CD4-positive, alpha-beta T cell (primary cell): ENCODE measurements at regions not wholly inside any gene's neighbourhood (a gene's known extent, or its start where the extent isn't known, plus 50 kb on each side); places are given as distances from the start of the nearest gene placed in this dataset.

Experiments
- ATAC-seq: fragments of 200-7000 bp; cut with Tn5 transposase; one replicate; pipeline ENCODE4 v1.10.0; 2022; ENCODE audit warnings: mild to moderate bottlenecking; ENCODE audit not compliant: poor library complexity
- CTCF ChIA-PET: fragments of 350-600 bp; sonication (Branson Sonifier 250); formaldehyde crosslinking; loops from one replicate; lab custom pipeline; 2021; ENCODE audit warnings: antibody characterized with exemption, inconsistent platforms; lab: Charles Lee
- POLR2A ChIA-PET: fragments of 350-600 bp; sonication (Branson Sonifier 250); formaldehyde crosslinking; loops from one replicate; lab custom pipeline; 2021; ENCODE audit warnings: antibody characterized with exemption, inconsistent platforms; lab: Charles Lee
- DNase-seq, 14 experiments: peaks; one replicate each; pipeline ENCODE4 v3.0.0-alpha.2; 2013 to 2020; ENCODE audit warnings: mixed read lengths in 2 of 14
- H3K27ac ChIP-seq, 2 donors: one replicate each; pipeline versions ENCODE4 v1.5.1 to v1.7.0; 2013; ENCODE audit warnings: low read length in 2 of 2, low read depth in 1 of 2, mild to moderate bottlenecking in 1 of 2
- H3K27me3 ChIP-seq, 2 experiments: 1 replicate in 1 of 2; 2 replicates in 1 of 2; pipeline versions ENCODE4 v1.6.1 to v1.7.0; 2013; ENCODE audit warnings: low read length in 2 of 2, control low read depth in 1 of 2, mild to moderate bottlenecking in 1 of 2, moderate library complexity in 1 of 2; ENCODE audit not compliant: insufficient read depth in 2 of 2, control insufficient read depth in 1 of 2
- H3K36me3 ChIP-seq: one replicate; pipeline ENCODE4 v1.6.1; 2013; ENCODE audit warnings: low read length, control low read depth; ENCODE audit not compliant: insufficient read depth
- H3K4me1 ChIP-seq: one replicate; pipeline ENCODE4 v1.6.1; 2013; ENCODE audit warnings: low read length, control low read depth; ENCODE audit not compliant: insufficient read depth
- H3K4me3 ChIP-seq: one replicate; pipeline ENCODE4 v1.5.1; 2013; ENCODE audit warnings: mild to moderate bottlenecking, low read length, moderate library complexity
- H3K9me3 ChIP-seq, 2 experiments: 1 replicate in 1 of 2; 2 replicates in 1 of 2; pipeline versions ENCODE4 v1.6.1 to v1.7.0; 2013; ENCODE audit warnings: low read length in 2 of 2, mild to moderate bottlenecking in 2 of 2, control low read depth in 1 of 2, moderate library complexity in 1 of 2; ENCODE audit not compliant: control insufficient read depth in 1 of 2, insufficient read depth in 1 of 2
- H3K27ac Mint-ChIP-seq: one replicate; pipeline ENCODE4 v1.8.0; 2020; ENCODE audit warnings: mixed read lengths
- H3K27me3 Mint-ChIP-seq: one replicate; pipeline ENCODE4 v1.8.0; 2021; ENCODE audit warnings: mixed read lengths
- H3K36me3 Mint-ChIP-seq: one replicate; pipeline ENCODE4 v1.8.0; 2021; ENCODE audit warnings: low read depth, mixed read lengths
- H3K4me1 Mint-ChIP-seq: one replicate; pipeline ENCODE4 v1.8.0; 2021; ENCODE audit warnings: low read depth, mixed read lengths
- H3K4me3 Mint-ChIP-seq: one replicate; pipeline ENCODE4 v1.8.0; 2020; ENCODE audit warnings: mild to moderate bottlenecking, mixed read lengths
- H3K9me3 Mint-ChIP-seq: one replicate; pipeline ENCODE4 v1.8.0; 2020; ENCODE audit warnings: mixed read lengths
- CTCF ChIP-seq: fragments of 200-600 bp; IDR thresholded peaks from one replicate; pipeline ENCODE4 v1.8.0; 2022; ENCODE audit warnings: antibody characterized with exemption, mild to moderate bottlenecking
- intact Hi-C, 2 experiments: fragments of 100-400 bp; cut with DNase I in 1 of 2; cut with micrococcal nuclease in 1 of 2; formaldehyde crosslinking; loops; one replicate each; pipeline versions ENCODE4 v1.15.1 to v1.9.0; 2023 to 2025; cut with DNase I, micrococcal nuclease

GRCh38 chr21:26782331-26782730 is 62.9 kb downstream of the ADAMTS1 start:
- Mint-ChIP-seq H3K27me3 (peaks cover 1% of the 10 kb centered on the region), H3K36me3 (no peaks in the 10 kb centered on the region), H3K4me3 (no peak overlapping the region), H3K9me3 (no peaks in the 10 kb centered on the region), H3K4me1 (no peaks in the 10 kb centered on the region), H3K27ac (no peak overlapping the region)
- CTCF ChIA-PET: no interaction called here
- ATAC-seq (no peak), DNase-seq (no peak)
- H3K27ac ChIP-seq: no peak overlapping the region
- no peaks in the 10 kb centered on the region for H3K9me3 ChIP-seq
- TF ChIP-seq CTCF: no peak
- H3K4me3 ChIP-seq: no peak overlapping the region
- intact Hi-C loops: no loop called here
- H3K36me3 ChIP-seq: no peaks in the 10 kb centered on the region
- H3K4me1 ChIP-seq: no peaks in the 10 kb centered on the region
- POLR2A ChIA-PET: no interaction called here
- no peaks in the 10 kb centered on the region for H3K27me3 ChIP-seq

- H3K27ac ChIP-seq: no peak overlapping the region
- no peaks in the 10 kb centered on the region for H3K36me3 ChIP-seq
- H3K27me3 ChIP-seq: no peaks in the 10 kb centered on the region
- TF ChIP-seq CTCF: no peak
- ChIA-PET POLR2A (no interaction called here), CTCF (interaction anchor here (0.7 kb wide), 2 partner anchors 27 to 605 kb away, joined by 3 read pairs; no protein-coding TSS in a partner anchor)
- Mint-ChIP-seq H3K36me3 (no peaks in the 10 kb centered on the region), H3K9me3 (no peaks in the 10 kb centered on the region), H3K27me3 (peaks cover 8% of the 10 kb centered on the region), H3K27ac (no peak overlapping the region), H3K4me3 (no peak overlapping the region), H3K4me1 (no peaks in the 10 kb centered on the region)
- no peaks in the 10 kb centered on the region for H3K9me3 ChIP-seq
- no peaks in the 10 kb centered on the region for H3K4me1 ChIP-seq
- ATAC-seq (no peak), DNase-seq (no peak)
- intact Hi-C loops: no loop called here
- no peak overlapping the region for H3K4me3 ChIP-seq
Measured at GRCh38 chr21:26781331-26781730, 63.9 kb downstream of the ADAMTS1 start.

- POLR2A ChIA-PET: no interaction called here
Measured at GRCh38 chr21:26777166-26777565, 68.0 kb downstream of the ADAMTS1 start.

More at GRCh38 chr21:26777166-26777565, 68.0 kb downstream of the ADAMTS1 start:
- no peak for DNase-seq
- Mint-ChIP-seq H3K9me3 (no peaks in the 10 kb centered on the region), H3K27me3 (peaks cover 8% of the 10 kb centered on the region), H3K36me3 (no peaks in the 10 kb centered on the region), H3K27ac (no peak overlapping the region), H3K4me3 (no peak overlapping the region), H3K4me1 (no peaks in the 10 kb centered on the region)
- Histone ChIP-seq H3K9me3 (no peaks in the 10 kb centered on the region), H3K27me3 (no peaks in the 10 kb centered on the region), H3K4me1 (no peaks in the 10 kb centered on the region), H3K36me3 (no peaks in the 10 kb centered on the region), H3K27ac (no peak overlapping the region), H3K4me3 (no peak overlapping the region)
- CTCF ChIA-PET: no interaction called here
- no peak for ATAC-seq
- TF ChIP-seq CTCF: no peak
- intact Hi-C loops: no loop called here
